Left forelimb (tissue), 1 donor: ENCODE measurements at regions not wholly inside any gene's neighbourhood (a gene's known extent, or its start where the extent isn't known, plus 50 kb on each side); places are given as distances from the start of the nearest gene placed in this dataset.

Experiments
- DNase-seq: peaks from one replicate; pipeline ENCODE4 v3.0.0-alpha.2; 2018; ENCODE audit warnings: low spot score

GRCh38 chr5:165829504-165829903, 2324.1 kb downstream of the MAT2B start:
- DNase-seq, result no peak

GRCh38 chr5:165834891-165835290, 2329.5 kb downstream of the MAT2B start:
- DNase-seq, result no peak

GRCh38 chr5:165836046-165836445, 2330.6 kb downstream of the MAT2B start:
- no peak for DNase-seq

- no peak for DNase-seq
These were observed 2331.9 kb downstream of the MAT2B start for GRCh38 chr5:165837286-165837685.

GRCh38 chr5:165844571-165844970, 2339.2 kb downstream of the MAT2B start:
- DNase-seq, result no peak

GRCh38 chr5:165858118-165858517, 2352.7 kb downstream of the MAT2B start:
- DNase-seq, result no peak

GRCh38 chr5:165859251-165859650, 2353.8 kb downstream of the MAT2B start:
- DNase-seq, result no peak

- DNase-seq, result no peak
These were observed 2357.8 kb downstream of the MAT2B start for GRCh38 chr5:165863239-165863638.

GRCh38 chr5:165871291-165871690, 2365.9 kb downstream of the MAT2B start:
- no peak for DNase-seq

- no peak for DNase-seq
These were observed 2369.4 kb downstream of the MAT2B start for GRCh38 chr5:165874851-165875250.

GRCh38 chr5:165876538-165876937, 2371.1 kb downstream of the MAT2B start:
- DNase-seq, result no peak

- DNase-seq, result no peak
These were observed 2372.1 kb downstream of the MAT2B start for GRCh38 chr5:165877475-165877874.

GRCh38 chr5:165881259-165881658, 2375.8 kb downstream of the MAT2B start:
- no peak for DNase-seq

- no peak for DNase-seq
These were observed 2376.7 kb downstream of the MAT2B start for GRCh38 chr5:165882099-165882498.

GRCh38 chr5:165885623-165886350, 2380.4 kb downstream of the MAT2B start:
- no peak for DNase-seq

- DNase-seq, result no peak
These were observed 2381.7 kb downstream of the MAT2B start for GRCh38 chr5:165887147-165887546.

- DNase-seq, result no peak
These were observed 2387.0 kb downstream of the MAT2B start for GRCh38 chr5:165892383-165892782.

- DNase-seq, result no peak
These were observed 2389.5 kb downstream of the MAT2B start for GRCh38 chr5:165894916-165895315.

- DNase-seq, result no peak
These were observed 2387.6 kb upstream of the WWC1 start for GRCh38 chr5:165903835-165904234.

- no peak for DNase-seq
These were observed 2384.6 kb upstream of the WWC1 start for GRCh38 chr5:165906871-165907270.

- no peak for DNase-seq
These were observed 2378.4 kb upstream of the WWC1 start for GRCh38 chr5:165913059-165913458.

- DNase-seq, result no peak
These were observed 2377.0 kb upstream of the WWC1 start for GRCh38 chr5:165914456-165914855.

- DNase-seq, result no peak
These were observed 2372.2 kb upstream of the WWC1 start for GRCh38 chr5:165919196-165919595.

- DNase-seq, result no peak
These were observed 2370.8 kb upstream of the WWC1 start for GRCh38 chr5:165920655-165921054.
